Heart right ventricle (tissue), 16 donors: ENCODE measurements at regions not wholly inside any gene's neighbourhood (a gene's known extent, or its start where the extent isn't known, plus 50 kb on each side); places are given as distances from the start of the nearest gene placed in this dataset.

Experiments
- ATAC-seq, 8 donors: fragments of 200-7000 bp; cut with Tn5 transposase; one replicate each; pipeline ENCODE4 v1.9.1; 2020; ENCODE audit warnings: mild to moderate bottlenecking in 8 of 8, moderate library complexity in 8 of 8, moderate number of reproducible peaks in 1 of 8
- DNase-seq, 2 donors: peaks; one replicate each; pipeline ENCODE4 v3.0.0-alpha.2; 2020
- H3K27ac ChIP-seq, 10 donors: fragments of 200-600 bp; sonication (generic) in 2 of 10; one replicate each; pipeline versions ENCODE4 v1.5.0 to v1.8.0; 2020 to 2022; ENCODE audit warnings: mild to moderate bottlenecking in 3 of 10
- H3K27me3 ChIP-seq, 7 donors: fragments of 200-600 bp; one replicate each; pipeline ENCODE4 v1.8.0; 2021 to 2022; ENCODE audit warnings: mild to moderate bottlenecking in 2 of 7
- H3K36me3 ChIP-seq, 9 donors: fragments of 200-600 bp; sonication (generic) in 1 of 9; one replicate each; pipeline versions ENCODE4 v1.5.0 to v1.8.0; 2020 to 2022; ENCODE audit warnings: mild to moderate bottlenecking in 2 of 9
- H3K4me1 ChIP-seq, 9 donors: fragments of 200-600 bp; sonication (generic) in 1 of 9; one replicate each; pipeline versions ENCODE4 v1.5.0 to v1.8.0; 2020 to 2022; ENCODE audit warnings: mild to moderate bottlenecking in 4 of 9
- H3K4me3 ChIP-seq, 10 donors: fragments of 200-600 bp; sonication (generic) in 2 of 10; one replicate each; pipeline versions ENCODE4 v1.5.0 to v1.8.0; 2020 to 2022; ENCODE audit warnings: mild to moderate bottlenecking in 7 of 10, moderate library complexity in 2 of 10
- H3K9me3 ChIP-seq, 11 donors: fragments of 200-600 bp in 10 of 11; sonication (generic) in 2 of 11; one replicate each; pipeline versions ENCODE4 v1.5.0 to v1.8.0; 2013 to 2022; ENCODE audit warnings: mild to moderate bottlenecking in 2 of 11, control low read depth in 1 of 11, moderate library complexity in 1 of 11
- WGBS, 2 donors: extraction: QIAGEN DNeasy Blood & Tissue Kit; methylation state at CpG; one replicate each; pipeline ENCODE4 v1.1.7; 2013; ENCODE audit warnings: inconsistent platforms in 1 of 2; 5-methylcytosine and 5-hydroxymethylcytosine counted together
- intact Hi-C, 10 donors: fragments of 100-400 bp; cut with DNase I; formaldehyde crosslinking; loops; one replicate each; pipeline versions ENCODE4 v1.11.1 to v1.14.2; 2022
- TF ChIP-seq, protein P1 (sequence below), 9 donors: fragments of 200-600 bp; sonication (generic) in 2 of 9; IDR thresholded peaks; one replicate each; pipeline versions ENCODE4 v1.5.0 to v1.8.0; 2021 to 2022; ENCODE audit warnings: antibody characterized with exemption in 9 of 9, mild to moderate bottlenecking in 5 of 9, moderate library complexity in 1 of 9
- donor health status: Arrhythmogenic right ventricular cardiomyopathy.
- donor health status: ischemic (EF 13 %, LVEDD 7.1; RV severe dilation, severe dysfunction).
- donor health status: healthy with polysubstance abuse.
- donor health status: DM: no; HTN: yes; CAD: no.
- donor health status: DM: no; HTN: no; CAD: no.
- donor health status: ischemic (EF 25% LVEDD 6.9; RV normal size, moderate dysfunction).
- donor health status: ischemic (EF 25% LVEDD 5.7; RV mildly dilated, moderate dysfunction).
- donor health status: healthy.
- donor health status: DM: yes; HTN: yes; CAD: no.
- donor health status: Ischemic cardiomyopathy.
- donor health status: ischemic (EF 35%, LVEDD 5.7; RV mildly dilated, moderate dysfunction).
- donor health status: nonischemic (EF 11% LVEDD 7.7; RV severe dilation, severe dysfunction).
- donor health status: DM: yes; HTN: yes; CAD: no.
- donor health status: PGD.
- donor health status: ischemic (EF 29% LVEDD 5.4; RV normal size, mild dysfunction).
- donor health status: nonischemic (EF 23%, LVEDD 6.1; RV moderate dilation, normal function).

DNA sequence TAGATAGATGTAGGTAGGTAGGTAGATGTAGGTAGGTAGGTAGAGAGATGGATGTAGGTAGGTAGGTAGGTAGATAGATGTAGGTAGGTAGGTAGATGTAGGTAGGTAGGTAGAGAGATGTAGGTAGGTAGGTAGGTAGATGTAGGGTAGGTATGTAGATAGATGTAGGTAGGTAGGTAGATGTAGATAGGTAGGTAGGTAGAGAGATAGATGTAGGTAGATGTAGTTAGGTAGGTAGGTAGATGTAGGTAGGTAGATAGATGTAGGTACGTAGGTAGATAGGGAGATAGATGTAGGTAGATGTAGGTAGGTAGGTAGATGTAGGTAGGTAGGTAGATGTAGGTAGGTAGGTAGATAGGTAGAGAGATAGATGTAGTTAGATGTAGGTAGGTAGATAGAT is 62.3 kb upstream of the MORC3 start:
- intact Hi-C loops: no loop called here
- H3K4me1 ChIP-seq: peaks cover 0 to 10% (median 0%) of the 10 kb centered on the region in 9 donors
- H3K27me3 ChIP-seq: no peaks in the 10 kb centered on the region
- peaks cover 0 to 72% (median 8%) of the 10 kb centered on the region in 9 donors for H3K36me3 ChIP-seq
- no peak overlapping the region for H3K27ac ChIP-seq
- ATAC-seq (no peak), DNase-seq (no peak)
- TF ChIP-seq, protein P1, sequence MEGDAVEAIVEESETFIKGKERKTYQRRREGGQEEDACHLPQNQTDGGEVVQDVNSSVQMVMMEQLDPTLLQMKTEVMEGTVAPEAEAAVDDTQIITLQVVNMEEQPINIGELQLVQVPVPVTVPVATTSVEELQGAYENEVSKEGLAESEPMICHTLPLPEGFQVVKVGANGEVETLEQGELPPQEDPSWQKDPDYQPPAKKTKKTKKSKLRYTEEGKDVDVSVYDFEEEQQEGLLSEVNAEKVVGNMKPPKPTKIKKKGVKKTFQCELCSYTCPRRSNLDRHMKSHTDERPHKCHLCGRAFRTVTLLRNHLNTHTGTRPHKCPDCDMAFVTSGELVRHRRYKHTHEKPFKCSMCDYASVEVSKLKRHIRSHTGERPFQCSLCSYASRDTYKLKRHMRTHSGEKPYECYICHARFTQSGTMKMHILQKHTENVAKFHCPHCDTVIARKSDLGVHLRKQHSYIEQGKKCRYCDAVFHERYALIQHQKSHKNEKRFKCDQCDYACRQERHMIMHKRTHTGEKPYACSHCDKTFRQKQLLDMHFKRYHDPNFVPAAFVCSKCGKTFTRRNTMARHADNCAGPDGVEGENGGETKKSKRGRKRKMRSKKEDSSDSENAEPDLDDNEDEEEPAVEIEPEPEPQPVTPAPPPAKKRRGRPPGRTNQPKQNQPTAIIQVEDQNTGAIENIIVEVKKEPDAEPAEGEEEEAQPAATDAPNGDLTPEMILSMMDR (IDR thresholded peaks at IDR 0.05): no peak
- 0 to 99% methylated on average over 1 of the region's 1 CpG for WGBS, 2 donors
- H3K4me3 ChIP-seq: no peak overlapping the region
- H3K9me3 ChIP-seq: no peaks in the 10 kb centered on the region

DNA sequence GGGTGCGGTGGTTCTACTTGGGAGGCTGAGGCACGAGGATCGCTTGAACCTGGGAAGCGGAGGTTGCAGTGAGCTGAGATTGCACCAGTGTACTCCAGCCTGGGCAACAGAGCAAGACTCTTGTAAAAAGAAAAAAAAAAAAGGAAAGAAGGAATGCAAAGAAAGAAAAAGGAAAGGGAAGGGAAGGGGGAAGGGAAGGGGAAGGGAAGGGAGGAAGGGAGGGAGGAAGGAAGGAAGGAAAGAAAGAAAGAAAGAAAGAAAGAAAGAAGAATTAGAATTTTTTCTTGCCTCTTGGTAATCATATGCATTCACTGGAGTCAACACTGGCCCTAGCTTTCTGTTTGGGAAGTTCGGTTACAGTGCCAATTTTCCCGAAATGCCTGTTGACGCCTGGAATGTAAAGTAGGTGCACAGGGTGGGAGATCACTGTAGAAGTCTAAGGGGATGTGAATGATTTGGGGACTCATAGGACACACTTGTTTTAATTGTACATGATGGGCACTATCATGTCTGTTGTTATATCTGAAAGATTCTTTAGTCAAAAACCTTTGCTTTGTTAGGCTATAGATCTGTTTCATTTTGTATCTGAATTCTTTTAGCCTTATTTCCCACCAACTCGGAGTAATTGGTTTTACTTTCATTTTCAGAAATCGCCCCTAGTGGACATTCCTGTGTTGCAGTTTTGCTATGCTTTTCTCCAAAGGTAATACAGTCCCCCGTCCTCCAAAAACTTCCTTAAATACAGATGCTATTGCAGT is 59.8 kb upstream of the MORC3 start:
- peak in 1 of 2 donors; percentile 57 for DNase-seq
- H3K27ac ChIP-seq: peak overlapping the region in 9 of 10 donors; percentile 50 to 92 (median 79)
- TF ChIP-seq, protein P1 (IDR thresholded peaks at IDR 0.05): peak; percentile 59 to 84 (median 75)
- 38 to 41% methylated on average over 10 of the region's 10 CpGs for WGBS, 2 donors
- no peaks in the 10 kb centered on the region for H3K9me3 ChIP-seq
- peaks cover 0 to 10% (median 0%) of the 10 kb centered on the region in 9 donors for H3K4me1 ChIP-seq
- H3K36me3 ChIP-seq: peaks cover 0 to 67% (median 8%) of the 10 kb centered on the region in 9 donors
- peak overlapping the region; percentile 13 to 65 (median 54) for H3K4me3 ChIP-seq
- intact Hi-C loops: loop anchor here in 3 of 10 donors (5.0 to 10.0 kb wide), 3 partner anchors 55 to 115 kb away; partner anchors contain the start of gene MORC3 (in 2 of the 3)
- no peaks in the 10 kb centered on the region for H3K27me3 ChIP-seq
- peak; percentile 47 to 90 (median 78) for ATAC-seq

DNA sequence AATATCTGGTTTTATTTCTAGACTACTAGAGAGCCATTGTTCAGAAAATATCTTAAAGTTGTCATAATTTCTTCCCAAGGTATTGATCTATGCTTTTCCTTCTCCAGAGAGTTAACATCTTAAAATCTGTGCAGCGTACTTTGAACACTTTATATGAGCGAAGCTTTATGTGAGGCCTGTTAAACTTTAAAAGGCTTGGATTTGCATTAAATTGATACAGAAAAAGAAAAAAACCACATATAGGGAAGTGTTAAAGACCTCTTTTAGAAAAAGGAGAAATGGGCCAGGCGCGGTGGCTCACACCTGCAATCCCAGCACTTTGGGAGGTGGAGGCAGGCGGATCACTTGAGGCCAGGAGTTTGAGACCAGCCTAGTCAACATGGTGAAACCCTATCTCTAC is 59.2 kb upstream of the MORC3 start:
- intact Hi-C loops: loop anchor here in 3 of 10 donors (5.0 to 10.0 kb wide), 3 partner anchors 54 to 116 kb away; partner anchors contain the start of gene MORC3 (in 2 of the 3)
- no peaks in the 10 kb centered on the region for H3K9me3 ChIP-seq
- DNase-seq (no peak), ATAC-seq (no peak)
- TF ChIP-seq, protein P1 (IDR thresholded peaks at IDR 0.05): peak in 1 of 9 donors; percentile 19
- H3K4me3 ChIP-seq: peak overlapping the region in 8 of 10 donors; percentile 31 to 65 (median 56)
- 94 to 95% methylated on average over 5 of the region's 5 CpGs for WGBS, 2 donors
- H3K36me3 ChIP-seq: peaks cover 0 to 67% (median 8%) of the 10 kb centered on the region in 9 donors
- peaks cover 0 to 10% (median 0%) of the 10 kb centered on the region in 9 donors for H3K4me1 ChIP-seq
- no peaks in the 10 kb centered on the region for H3K27me3 ChIP-seq
- H3K27ac ChIP-seq: peak overlapping the region in 6 of 10 donors; percentile 74 to 92 (median 84)

DNA sequence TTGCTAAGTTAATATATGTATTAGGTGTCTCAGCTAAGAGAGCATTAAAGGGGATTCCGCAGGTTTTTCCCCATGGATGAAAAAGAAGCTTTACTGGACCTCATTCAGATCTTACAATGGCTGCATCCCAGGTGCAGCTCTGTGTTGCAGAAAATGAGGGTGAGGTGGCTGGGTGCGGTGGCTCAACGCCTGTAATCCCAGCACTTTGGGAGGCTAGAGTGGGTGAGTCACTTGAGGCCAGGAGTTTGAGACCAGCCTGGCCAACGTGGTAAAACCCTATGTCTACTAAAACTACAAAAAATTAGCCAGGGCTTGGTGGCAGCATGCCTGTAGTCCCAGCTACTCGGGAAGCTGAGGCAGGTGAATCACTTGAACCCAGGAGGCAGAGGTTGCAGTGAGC is 58.5 kb upstream of the MORC3 start:
- 92 to 94% methylated on average over 5 of the region's 5 CpGs for WGBS, 2 donors
- ATAC-seq: no peak
- intact Hi-C loops: loop anchor here in 3 of 10 donors (5.0 to 10.0 kb wide), 3 partner anchors 53 to 117 kb away; partner anchors contain the start of gene MORC3 (in 2 of the 3)

More for the DNA sequence above, 58.5 kb upstream of the MORC3 start:
- Histone ChIP-seq H3K9me3 (no peaks in the 10 kb centered on the region), H3K4me3 (no peak overlapping the region), H3K36me3 (peaks cover 0 to 67% (median 8%) of the 10 kb centered on the region in 9 donors), H3K4me1 (peaks cover 0 to 10% (median 0%) of the 10 kb centered on the region in 9 donors), H3K27ac (no peak overlapping the region), H3K27me3 (no peaks in the 10 kb centered on the region)
- no peak for DNase-seq
- TF ChIP-seq, protein P1 (IDR thresholded peaks at IDR 0.05): no peak
